Osteoblast (primary cell): ENCODE measurements at regions not wholly inside any gene's neighbourhood (a gene's known extent, or its start where the extent isn't known, plus 50 kb on each side); places are given as distances from the start of the nearest gene placed in this dataset.

ENCODE experiments used
- DNase-seq: peaks from one replicate; pipeline ENCODE4 v3.0.0; 2011; ENCODE audit warnings: low spot score, mixed read lengths; ENCODE audit not compliant: insufficient read length; ENCODE audit errors: missing footprints
- H2AFZ ChIP-seq: 2 replicates; pipeline ENCODE4 v1.6.0; 2011; ENCODE audit warnings: mild to moderate bottlenecking, low read length
- H3K27ac ChIP-seq: 2 replicates; pipeline ENCODE4 v1.5.1; 2011; ENCODE audit warnings: mild to moderate bottlenecking, low read depth, low read length, moderate library complexity
- H3K27me3 ChIP-seq: 2 replicates; pipeline ENCODE4 v1.6.0; 2012; ENCODE audit warnings: mild to moderate bottlenecking, control low read depth, inconsistent platforms, low read length, moderate library complexity; ENCODE audit not compliant: insufficient read depth
- H3K36me3 ChIP-seq: 2 replicates; pipeline ENCODE4 v1.5.1; 2011; ENCODE audit warnings: mild to moderate bottlenecking, low read length, control low read depth, moderate library complexity; ENCODE audit not compliant: insufficient read depth
- H3K4me1 ChIP-seq: 2 replicates; pipeline ENCODE4 v1.5.1; 2011; ENCODE audit warnings: mild to moderate bottlenecking, low read length, control low read depth, moderate library complexity; ENCODE audit not compliant: insufficient read depth
- H3K4me2 ChIP-seq: 2 replicates; pipeline ENCODE4 v1.6.0; 2011; ENCODE audit warnings: mild to moderate bottlenecking, low read length; ENCODE audit not compliant: insufficient read depth
- H3K4me3 ChIP-seq: fragments of 200-600 bp; sonication (generic); 3 replicates; pipeline ENCODE4 v1.5.1; 2012; ENCODE audit warnings: mild to moderate bottlenecking, low read length, inconsistent platforms; ENCODE audit not compliant: insufficient read depth
- H3K79me2 ChIP-seq: 2 replicates; pipeline ENCODE4 v1.6.0; 2012; ENCODE audit warnings: mild to moderate bottlenecking, low read length, control low read depth, inconsistent platforms; ENCODE audit not compliant: insufficient read depth
- H3K9me3 ChIP-seq: 2 replicates; pipeline ENCODE4 v1.5.1; 2011; ENCODE audit warnings: low read depth, low read length, control low read depth
- H4K20me1 ChIP-seq: 2 replicates; pipeline ENCODE4 v1.6.0; 2012; ENCODE audit warnings: mild to moderate bottlenecking, low read length, control low read depth; ENCODE audit not compliant: insufficient read depth
- TF ChIP-seq, protein P1 (sequence below): IDR thresholded peaks from 2 replicates; pipeline ENCODE4 v1.5.1; 2011; ENCODE audit warnings: mild to moderate bottlenecking, low read depth, low read length, moderate library complexity; ENCODE audit errors: extremely low read depth

DNA sequence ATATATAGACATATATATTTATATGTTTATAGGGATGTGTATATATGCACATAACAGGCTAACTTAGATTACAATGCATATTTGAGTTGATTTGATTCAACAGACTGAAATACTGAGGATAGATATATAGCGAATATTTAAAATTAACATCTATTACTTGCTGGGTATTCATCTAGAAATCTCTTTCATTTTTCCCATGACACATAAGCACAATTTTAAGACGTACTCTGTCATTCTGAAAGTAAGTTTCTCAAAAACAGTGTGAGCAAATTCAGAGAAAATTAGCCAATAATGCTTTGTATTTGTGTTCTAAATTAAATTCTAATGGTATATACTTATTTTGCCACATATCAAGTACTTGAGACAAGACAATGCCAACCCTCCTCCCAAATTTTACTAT, 907.5 kb upstream of the MDGA2 start:
- Histone ChIP-seq H3K4me3 (no peak overlapping the region), H3K27ac (no peak overlapping the region), H3K4me2 (no peak overlapping the region), H3K79me2 (no peaks in the 10 kb centered on the region), H2AFZ (no peak overlapping the region), H3K9me3 (no peaks in the 10 kb centered on the region), H4K20me1 (no peaks in the 10 kb centered on the region), H3K27me3 (no peaks in the 10 kb centered on the region), H3K36me3 (no peaks in the 10 kb centered on the region), H3K4me1 (no peaks in the 10 kb centered on the region)
- DNase-seq, result no peak
- TF ChIP-seq, protein P1, sequence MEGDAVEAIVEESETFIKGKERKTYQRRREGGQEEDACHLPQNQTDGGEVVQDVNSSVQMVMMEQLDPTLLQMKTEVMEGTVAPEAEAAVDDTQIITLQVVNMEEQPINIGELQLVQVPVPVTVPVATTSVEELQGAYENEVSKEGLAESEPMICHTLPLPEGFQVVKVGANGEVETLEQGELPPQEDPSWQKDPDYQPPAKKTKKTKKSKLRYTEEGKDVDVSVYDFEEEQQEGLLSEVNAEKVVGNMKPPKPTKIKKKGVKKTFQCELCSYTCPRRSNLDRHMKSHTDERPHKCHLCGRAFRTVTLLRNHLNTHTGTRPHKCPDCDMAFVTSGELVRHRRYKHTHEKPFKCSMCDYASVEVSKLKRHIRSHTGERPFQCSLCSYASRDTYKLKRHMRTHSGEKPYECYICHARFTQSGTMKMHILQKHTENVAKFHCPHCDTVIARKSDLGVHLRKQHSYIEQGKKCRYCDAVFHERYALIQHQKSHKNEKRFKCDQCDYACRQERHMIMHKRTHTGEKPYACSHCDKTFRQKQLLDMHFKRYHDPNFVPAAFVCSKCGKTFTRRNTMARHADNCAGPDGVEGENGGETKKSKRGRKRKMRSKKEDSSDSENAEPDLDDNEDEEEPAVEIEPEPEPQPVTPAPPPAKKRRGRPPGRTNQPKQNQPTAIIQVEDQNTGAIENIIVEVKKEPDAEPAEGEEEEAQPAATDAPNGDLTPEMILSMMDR, result no peak

DNA sequence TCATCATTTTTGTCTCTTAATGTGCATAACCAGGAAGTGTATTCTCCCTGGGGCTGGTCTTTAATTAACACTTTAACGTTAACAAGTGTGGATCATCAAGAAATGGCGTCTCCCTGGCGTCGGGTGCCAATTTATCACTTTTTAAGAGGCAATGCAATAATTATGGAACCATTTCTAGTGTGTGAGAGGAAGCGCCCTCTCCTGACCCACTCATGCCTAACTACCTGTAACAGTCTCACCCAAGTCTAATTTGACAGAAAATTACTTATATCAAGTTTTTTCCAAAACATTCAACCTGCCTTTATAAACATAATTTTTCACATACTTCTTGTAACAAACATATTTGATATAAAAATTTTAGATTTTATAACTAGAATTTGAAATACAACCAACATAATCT, 905.3 kb upstream of the MDGA2 start:
- no peaks in the 10 kb centered on the region for H3K79me2 ChIP-seq
- no peak overlapping the region for H3K4me2 ChIP-seq
- H3K4me1 ChIP-seq, result no peaks in the 10 kb centered on the region
- no peak for DNase-seq
- no peaks in the 10 kb centered on the region for H3K27me3 ChIP-seq
- H3K9me3 ChIP-seq, result no peaks in the 10 kb centered on the region
- no peak overlapping the region for H2AFZ ChIP-seq
- H4K20me1 ChIP-seq, result no peaks in the 10 kb centered on the region
- H3K4me3 ChIP-seq, result no peak overlapping the region
- no peak overlapping the region for H3K27ac ChIP-seq
- H3K36me3 ChIP-seq, result no peaks in the 10 kb centered on the region
- TF ChIP-seq, protein P1, result no peak

DNA sequence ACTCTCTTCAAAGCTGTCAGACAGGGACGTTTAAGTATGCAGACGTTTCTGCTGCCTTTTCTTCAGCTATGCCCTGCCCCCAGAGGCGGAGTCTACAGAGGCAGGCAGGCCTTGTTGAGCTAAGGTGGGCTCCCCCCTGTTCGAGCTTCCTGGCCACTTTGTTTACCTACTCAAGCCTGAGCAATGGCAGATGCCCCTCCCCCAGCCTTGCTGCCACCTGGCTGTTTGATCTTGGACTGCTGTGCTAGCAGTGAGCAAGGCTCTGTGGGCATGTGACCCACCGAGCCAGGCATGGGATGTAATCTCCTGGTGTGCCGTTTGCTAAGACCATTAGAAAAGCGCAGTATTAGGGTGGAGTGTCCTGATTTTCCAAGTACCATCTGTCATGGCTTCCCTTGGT, 900.4 kb upstream of the MDGA2 start:
- Histone ChIP-seq H3K9me3 (no peaks in the 10 kb centered on the region), H3K79me2 (no peaks in the 10 kb centered on the region), H4K20me1 (no peaks in the 10 kb centered on the region), H3K27ac (no peak overlapping the region), H3K27me3 (no peaks in the 10 kb centered on the region), H3K36me3 (no peaks in the 10 kb centered on the region), H3K4me1 (no peaks in the 10 kb centered on the region), H2AFZ (no peak overlapping the region), H3K4me3 (no peak overlapping the region), H3K4me2 (no peak overlapping the region)
- TF ChIP-seq, protein P1, result no peak
- no peak for DNase-seq

DNA sequence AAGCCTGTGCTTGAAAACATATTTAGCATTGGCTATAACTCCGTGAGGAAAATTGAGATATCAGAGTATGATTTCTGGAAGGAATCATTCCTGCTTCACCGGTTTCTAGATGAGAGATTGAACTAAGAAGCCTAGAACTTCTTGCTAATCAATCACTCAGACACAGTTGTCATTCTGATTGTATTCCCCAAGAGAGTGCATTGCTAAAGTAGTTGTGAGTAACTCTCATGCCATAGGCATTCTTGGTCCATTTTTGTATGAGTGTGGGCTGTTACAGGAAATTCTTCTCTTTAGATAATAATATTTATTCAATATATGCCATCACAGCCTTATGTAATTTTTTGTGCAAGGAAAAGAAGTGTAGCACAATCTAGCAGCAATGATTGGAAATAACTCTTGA, 893.3 kb upstream of the MDGA2 start:
- TF ChIP-seq, protein P1, result no peak
- no peak for DNase-seq

More for the DNA sequence above, 893.3 kb upstream of the MDGA2 start:
- H3K36me3 ChIP-seq, result no peaks in the 10 kb centered on the region
- no peak overlapping the region for H3K27ac ChIP-seq
- no peaks in the 10 kb centered on the region for H3K4me1 ChIP-seq
- H3K4me3 ChIP-seq, result no peak overlapping the region
- no peaks in the 10 kb centered on the region for H3K79me2 ChIP-seq
- peaks cover 3% of the 10 kb centered on the region for H3K9me3 ChIP-seq
- H2AFZ ChIP-seq, result no peak overlapping the region
- H3K27me3 ChIP-seq, result no peaks in the 10 kb centered on the region
- no peak overlapping the region for H3K4me2 ChIP-seq
- no peaks in the 10 kb centered on the region for H4K20me1 ChIP-seq
